PC-9 (cell line): ENCODE measurements at regions not wholly inside any gene's neighbourhood (a gene's known extent, or its start where the extent isn't known, plus 50 kb on each side); places are given as distances from the start of the nearest gene placed in this dataset.

Experiments used
- CTCF ChIP-seq: fragments of 200-600 bp; sonication (generic); conservative IDR thresholded peaks from 2 replicates; pipeline ENCODE4 v1.6.1; 2017; ENCODE audit warnings: mixed run types, antibody characterized with exemption, mild to moderate bottlenecking, moderate library complexity
- EZH2 ChIP-seq: fragments of 200-600 bp; sonication (generic); IDR thresholded peaks from 2 replicates; pipeline ENCODE4 v1.8.0; 2017; ENCODE audit warnings: antibody characterized with exemption, low read depth

DNA sequence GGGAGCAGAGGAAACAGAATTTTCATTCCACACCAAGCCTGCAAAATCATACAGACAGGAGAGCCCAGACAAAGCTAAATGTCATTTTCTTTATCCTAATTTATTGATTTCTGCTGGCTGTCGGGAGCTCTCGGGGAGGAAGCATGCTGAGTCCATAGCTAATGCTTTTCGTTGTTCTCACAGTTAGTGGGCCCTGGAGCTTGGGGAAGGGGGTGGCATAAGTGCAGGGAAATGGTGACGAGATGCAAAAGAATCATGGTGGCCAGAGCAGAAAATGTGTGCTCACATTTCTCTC, 202.4 kb downstream of the TOMM20 start:
- TF ChIP-seq CTCF = no peak
- no peak for TF ChIP-seq EZH2
